Heart left ventricle (tissue), 13 donors: ENCODE measurements at regions not wholly inside any gene's neighbourhood (a gene's known extent, or its start where the extent isn't known, plus 50 kb on each side); places are given as distances from the start of the nearest gene placed in this dataset.

ENCODE experiments used
- CTCF ChIP-seq, 12 donors: fragments of 200-600 bp; sonication (generic) in 4 of 12; IDR thresholded peaks; one replicate each; pipeline versions ENCODE4 v1.5.0 to v1.8.0; 2018 to 2022; ENCODE audit warnings: antibody characterized with exemption in 12 of 12, mild to moderate bottlenecking in 5 of 12
- POLR2A ChIP-seq, 2 donors: fragments of 450-650 bp; IDR thresholded peaks; one replicate each; pipeline ENCODE4 v1.6.1; 2017; ENCODE audit warnings: antibody characterized with exemption in 2 of 2, mild to moderate bottlenecking in 2 of 2, moderate library complexity in 2 of 2
- donor health status: ischemic (EF 13 %, LVEDD 7.1; RV severe dilation, severe dysfunction).
- donor health status: DM: no; HTN: yes; CAD: no.
- donor health status: DM: no; HTN: no; CAD: no.
- donor health status: ischemic (EF 25% LVEDD 6.9; RV normal size, moderate dysfunction).
- donor health status: ischemic (EF 25% LVEDD 5.7; RV mildly dilated, moderate dysfunction).
- donor health status: ischemic (EF 35%, LVEDD 5.7; RV mildly dilated, moderate dysfunction).
- donor health status: nonischemic (EF 11% LVEDD 7.7; RV severe dilation, severe dysfunction).
- donor health status: DM: yes; HTN: yes; CAD: no.
- donor health status: PGD.
- donor health status: ischemic (EF 29% LVEDD 5.4; RV normal size, mild dysfunction).
- donor health status: nonischemic (EF 23%, LVEDD 6.1; RV moderate dilation, normal function).

- no peak for TF ChIP-seq CTCF (IDR thresholded peaks at IDR 0.05)
- no peak for TF ChIP-seq POLR2A (IDR thresholded peaks at IDR 0.05)
These were observed 476.4 kb downstream of the ISL1 start for GRCh38 chr5:51859624-51860023.
